Neural cell (in vitro differentiated cells): ENCODE measurements at regions not wholly inside any gene's neighbourhood (a gene's known extent, or its start where the extent isn't known, plus 50 kb on each side); places are given as distances from the start of the nearest gene placed in this dataset.

Experiments
- CTCF ChIP-seq: fragments of 450-650 bp; IDR thresholded peaks from 2 replicates; pipeline ENCODE4 v1.5.1; 2014; ENCODE audit warnings: antibody characterized with exemption, mild to moderate bottlenecking, moderate library complexity; ENCODE audit not compliant: poor library complexity, severe bottlenecking
- EZH2 ChIP-seq: fragments of 200-600, 300-800 bp; shearing (Covaris generic), sonication (generic); IDR thresholded peaks from 2 replicates; pipeline ENCODE4 v1.6.1; 2014; ENCODE audit warnings: antibody characterized with exemption, low read length, borderline replicate concordance, mild to moderate bottlenecking; ENCODE audit not compliant: insufficient read depth, poor library complexity, severe bottlenecking
- MXI1 ChIP-seq: fragments of 450-650 bp; conservative IDR thresholded peaks from 2 replicates; pipeline ENCODE4 v1.6.1; 2014; ENCODE audit warnings: antibody characterized with exemption, mild to moderate bottlenecking; ENCODE audit not compliant: poor library complexity, severe bottlenecking
- POLR2AphosphoS5 ChIP-seq: IDR thresholded peaks from 2 replicates; pipeline ENCODE4 v1.6.1; 2012
- REST ChIP-seq: IDR thresholded peaks from 2 replicates; pipeline ENCODE4 v1.6.1; 2012; ENCODE audit warnings: borderline replicate concordance

- TF ChIP-seq REST (no peak), CTCF (no peak), POLR2AphosphoS5 (no peak), MXI1 (no peak), EZH2 (no peak)
These were observed 321.5 kb upstream of the CLINT1 start for GRCh38 chr5:158180407-158180806.
